GM21528 (cell line): ENCODE measurements at regions not wholly inside any gene's neighbourhood (a gene's known extent, or its start where the extent isn't known, plus 50 kb on each side); places are given as distances from the start of the nearest gene placed in this dataset.

Source experiments
- ATAC-seq: cut with Tn5 transposase; IDR thresholded peaks from one replicate; pipeline ENCODE4 v1.9.1; 2021; ENCODE audit warnings: mild to moderate bottlenecking, moderate library complexity; ENCODE audit not compliant: unreplicated experiment, low FRiP score

- ATAC-seq, result no peak
Measured at GRCh38 chr20:21820045-21820444, 114.6 kb downstream of the PAX1 start.

- ATAC-seq, result no peak
Measured at GRCh38 chr20:21812379-21812778, 106.9 kb downstream of the PAX1 start.

GRCh38 chr20:21809961-21810523 lies 104.6 kb downstream of the PAX1 start:
- ATAC-seq, result no peak

GRCh38 chr20:21808863-21809664 lies 103.6 kb downstream of the PAX1 start:
- ATAC-seq, result no peak

GRCh38 chr20:21808139-21808538 lies 102.7 kb downstream of the PAX1 start:
- ATAC-seq, result no peak

GRCh38 chr20:21804802-21805201 lies 99.3 kb downstream of the PAX1 start:
- ATAC-seq, result no peak

- ATAC-seq, result no peak
Measured at GRCh38 chr20:21801193-21801592, 95.7 kb downstream of the PAX1 start.

- no peak for ATAC-seq
Measured at GRCh38 chr20:21798384-21798783, 92.9 kb downstream of the PAX1 start.

GRCh38 chr20:21796059-21796458 lies 90.6 kb downstream of the PAX1 start:
- no peak for ATAC-seq

- ATAC-seq, result no peak
Measured at GRCh38 chr20:21788082-21788481, 82.6 kb downstream of the PAX1 start.

- ATAC-seq, result no peak
Measured at GRCh38 chr20:21781446-21782075, 76.1 kb downstream of the PAX1 start.

GRCh38 chr20:21780528-21780927 lies 75.1 kb downstream of the PAX1 start:
- ATAC-seq, result no peak
